ENCODE measurements at regions not wholly inside any gene's neighbourhood (a gene's known extent, or its start where the extent isn't known, plus 50 kb on each side); places are given as distances from the start of the nearest gene placed in this dataset.

GRCh38 chrX:125137521-125137920 lies 182.2 kb upstream of the TEX13C start (continued):
- TF ChIP-seq, protein P1, sequence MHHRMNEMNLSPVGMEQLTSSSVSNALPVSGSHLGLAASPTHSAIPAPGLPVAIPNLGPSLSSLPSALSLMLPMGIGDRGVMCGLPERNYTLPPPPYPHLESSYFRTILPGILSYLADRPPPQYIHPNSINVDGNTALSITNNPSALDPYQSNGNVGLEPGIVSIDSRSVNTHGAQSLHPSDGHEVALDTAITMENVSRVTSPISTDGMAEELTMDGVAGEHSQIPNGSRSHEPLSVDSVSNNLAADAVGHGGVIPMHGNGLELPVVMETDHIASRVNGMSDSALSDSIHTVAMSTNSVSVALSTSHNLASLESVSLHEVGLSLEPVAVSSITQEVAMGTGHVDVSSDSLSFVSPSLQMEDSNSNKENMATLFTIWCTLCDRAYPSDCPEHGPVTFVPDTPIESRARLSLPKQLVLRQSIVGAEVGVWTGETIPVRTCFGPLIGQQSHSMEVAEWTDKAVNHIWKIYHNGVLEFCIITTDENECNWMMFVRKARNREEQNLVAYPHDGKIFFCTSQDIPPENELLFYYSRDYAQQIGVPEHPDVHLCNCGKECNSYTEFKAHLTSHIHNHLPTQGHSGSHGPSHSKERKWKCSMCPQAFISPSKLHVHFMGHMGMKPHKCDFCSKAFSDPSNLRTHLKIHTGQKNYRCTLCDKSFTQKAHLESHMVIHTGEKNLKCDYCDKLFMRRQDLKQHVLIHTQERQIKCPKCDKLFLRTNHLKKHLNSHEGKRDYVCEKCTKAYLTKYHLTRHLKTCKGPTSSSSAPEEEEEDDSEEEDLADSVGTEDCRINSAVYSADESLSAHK (CRISPR knock-in tag; IDR thresholded peaks at IDR 0.05; ENCODE audit: borderline replicate concordance): no peak
- TF ChIP-seq ZNF709 (CRISPR knock-in tag; IDR thresholded peaks at IDR 0.05) (no peak), ZNF18 (CRISPR knock-in tag; IDR thresholded peaks at IDR 0.05; ENCODE audit: insufficient replicate concordance) (no peak)

DNA sequence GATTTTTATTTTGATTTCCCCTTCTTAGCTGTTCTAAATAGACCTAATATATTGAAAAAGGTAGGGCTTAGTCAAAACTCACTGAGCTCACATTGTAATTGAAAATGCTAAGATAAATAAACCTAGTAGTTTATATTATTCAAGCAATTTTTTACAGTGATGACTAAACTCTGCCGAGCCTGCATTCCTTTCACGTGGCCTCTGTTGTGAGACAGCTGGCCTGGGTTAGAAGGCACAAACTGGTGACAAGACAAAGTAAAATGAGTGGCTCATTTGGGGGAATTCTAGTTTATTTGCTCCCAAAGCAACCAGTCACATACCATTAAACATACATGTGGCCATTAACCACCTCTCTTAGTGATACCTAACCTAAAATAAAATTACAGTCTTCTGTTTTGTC lies 169.4 kb upstream of the TEX13C start:
- Histone ChIP-seq H3K4me1 (ENCODE audit: insufficient read depth, low read length) (no peaks in the 10 kb centered on the region), H3K27me3 (ENCODE audit: control insufficient read depth in 1 of 2, insufficient read depth in 2 of 2, low read length in 2 of 2) (no peaks in the 10 kb centered on the region), H3K79me2 (ENCODE audit: insufficient read depth, low read length) (no peaks in the 10 kb centered on the region), H3K9ac (ENCODE audit: insufficient read depth, low read depth, low read length) (no peak overlapping the region), H3K4me3 (replicated peaks in 1 of 3; ENCODE audit: insufficient read depth in 1 of 3, low read depth in 2 of 3, low read length in 3 of 3) (no peak overlapping the region), H3K9me3 (ENCODE audit: low read length) (no peaks in the 10 kb centered on the region), H3K27ac (ENCODE audit: extremely low read length, insufficient read depth, low read length) (no peak overlapping the region), H3K4me2 (ENCODE audit: low read depth, low read length) (no peak overlapping the region), H3K36me3 (replicated peaks in 1 of 2; ENCODE audit: control insufficient read depth in 1 of 2, insufficient read depth in 2 of 2, low read length in 2 of 2) (no peaks in the 10 kb centered on the region), H4K20me1 (ENCODE audit: insufficient read depth, low read length) (no peaks in the 10 kb centered on the region), H2AFZ (ENCODE audit: low read length) (no peak overlapping the region)
- ChIA-PET POLR2A (no interaction called here), CTCF (ENCODE audit: low intra/inter-chr PET ratio, low total read pairs) (no interaction called here)
- 0% methylated on average over 2 of the region's 2 CpGs for WGBS (ENCODE audit: low lambda C conversion rate)
- FAIRE-seq (no peak), ATAC-seq (no peak), DNase-seq (ENCODE audit: low spot score) (no peak)
- no TSS peak for BruUV-seq (replicated peaks)
- TF ChIP-seq ZNF704 (CRISPR knock-in tag; IDR thresholded peaks at IDR 0.05; ENCODE audit: borderline replicate concordance) (no peak), NFATC3 (CRISPR knock-in tag; IDR thresholded peaks at IDR 0.05) (no peak)
- in situ Hi-C loops (cut with HindIII; ENCODE audit: extremely low pct_ligation_motif_present, low pct_unique_long_range_greater_than_20kb): no loop called here
- intact Hi-C loops (cut with micrococcal nuclease; ENCODE audit: unreplicated experiment): no loop called here
